ENCODE measurements at regions not wholly inside any gene's neighbourhood (a gene's known extent, or its start where the extent isn't known, plus 50 kb on each side); places are given as distances from the start of the nearest gene placed in this dataset.

DNA sequence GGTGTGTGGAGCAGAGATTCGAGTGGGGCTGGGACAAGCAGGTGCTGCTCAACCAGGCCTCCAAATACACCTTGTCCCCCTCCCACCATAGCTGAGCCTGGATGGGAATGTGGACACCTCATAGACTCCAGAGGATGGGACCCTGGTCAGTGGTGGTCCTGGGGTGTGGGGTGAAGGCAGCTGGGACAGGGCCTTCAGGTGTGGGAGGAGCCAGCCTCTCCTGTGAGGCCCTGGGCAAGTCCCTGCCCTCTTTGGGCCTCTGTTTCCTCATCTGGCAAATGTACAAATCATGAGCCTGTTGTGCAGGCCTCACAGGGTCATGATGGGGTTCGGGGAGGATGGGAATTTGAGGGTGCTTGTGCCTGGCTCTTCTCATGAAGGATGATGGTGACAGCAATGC is 362.9 kb upstream of the NUPR2 start:
- TF ChIP-seq, protein P1, sequence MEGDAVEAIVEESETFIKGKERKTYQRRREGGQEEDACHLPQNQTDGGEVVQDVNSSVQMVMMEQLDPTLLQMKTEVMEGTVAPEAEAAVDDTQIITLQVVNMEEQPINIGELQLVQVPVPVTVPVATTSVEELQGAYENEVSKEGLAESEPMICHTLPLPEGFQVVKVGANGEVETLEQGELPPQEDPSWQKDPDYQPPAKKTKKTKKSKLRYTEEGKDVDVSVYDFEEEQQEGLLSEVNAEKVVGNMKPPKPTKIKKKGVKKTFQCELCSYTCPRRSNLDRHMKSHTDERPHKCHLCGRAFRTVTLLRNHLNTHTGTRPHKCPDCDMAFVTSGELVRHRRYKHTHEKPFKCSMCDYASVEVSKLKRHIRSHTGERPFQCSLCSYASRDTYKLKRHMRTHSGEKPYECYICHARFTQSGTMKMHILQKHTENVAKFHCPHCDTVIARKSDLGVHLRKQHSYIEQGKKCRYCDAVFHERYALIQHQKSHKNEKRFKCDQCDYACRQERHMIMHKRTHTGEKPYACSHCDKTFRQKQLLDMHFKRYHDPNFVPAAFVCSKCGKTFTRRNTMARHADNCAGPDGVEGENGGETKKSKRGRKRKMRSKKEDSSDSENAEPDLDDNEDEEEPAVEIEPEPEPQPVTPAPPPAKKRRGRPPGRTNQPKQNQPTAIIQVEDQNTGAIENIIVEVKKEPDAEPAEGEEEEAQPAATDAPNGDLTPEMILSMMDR (IDR thresholded peaks at IDR 0.05; ENCODE audit: extremely low read depth in 1 of 2, insufficient read depth in 1 of 2, low read depth in 1 of 2, low read length in 2 of 2) = no peak
- TF ChIP-seq POLR2A (IDR thresholded peaks at IDR 0.05; ENCODE audit: low read depth, low read length) (no peak), EZH2 (IDR thresholded peaks at IDR 0.05; ENCODE audit: borderline replicate concordance, low read depth, low read length, severe bottlenecking) (no peak), JUN (IDR thresholded peaks at IDR 0.05; ENCODE audit: borderline replicate concordance, insufficient read depth, insufficient read length, low read depth) (no peak), POLR2AphosphoS5 (IDR thresholded peaks at IDR 0.05; ENCODE audit: insufficient read depth, low read depth, low read length) (no peak), MYC (IDR thresholded peaks at IDR 0.05; ENCODE audit: low read depth, low read length) (no peak), FOS (IDR thresholded peaks at IDR 0.05; ENCODE audit: borderline replicate concordance, insufficient read depth, low read length) (no peak), GATA2 (IDR thresholded peaks at IDR 0.05; ENCODE audit: insufficient read depth, insufficient read length, low read depth, low read length) (no peak)
- TF ChIP-seq, protein P2, sequence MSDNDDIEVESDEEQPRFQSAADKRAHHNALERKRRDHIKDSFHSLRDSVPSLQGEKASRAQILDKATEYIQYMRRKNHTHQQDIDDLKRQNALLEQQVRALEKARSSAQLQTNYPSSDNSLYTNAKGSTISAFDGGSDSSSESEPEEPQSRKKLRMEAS (IDR thresholded peaks at IDR 0.05; ENCODE audit: insufficient read depth, insufficient read length) = no peak
